ENCODE measurements at regions not wholly inside any gene's neighbourhood (a gene's known extent, or its start where the extent isn't known, plus 50 kb on each side); places are given as distances from the start of the nearest gene placed in this dataset.

DNA sequence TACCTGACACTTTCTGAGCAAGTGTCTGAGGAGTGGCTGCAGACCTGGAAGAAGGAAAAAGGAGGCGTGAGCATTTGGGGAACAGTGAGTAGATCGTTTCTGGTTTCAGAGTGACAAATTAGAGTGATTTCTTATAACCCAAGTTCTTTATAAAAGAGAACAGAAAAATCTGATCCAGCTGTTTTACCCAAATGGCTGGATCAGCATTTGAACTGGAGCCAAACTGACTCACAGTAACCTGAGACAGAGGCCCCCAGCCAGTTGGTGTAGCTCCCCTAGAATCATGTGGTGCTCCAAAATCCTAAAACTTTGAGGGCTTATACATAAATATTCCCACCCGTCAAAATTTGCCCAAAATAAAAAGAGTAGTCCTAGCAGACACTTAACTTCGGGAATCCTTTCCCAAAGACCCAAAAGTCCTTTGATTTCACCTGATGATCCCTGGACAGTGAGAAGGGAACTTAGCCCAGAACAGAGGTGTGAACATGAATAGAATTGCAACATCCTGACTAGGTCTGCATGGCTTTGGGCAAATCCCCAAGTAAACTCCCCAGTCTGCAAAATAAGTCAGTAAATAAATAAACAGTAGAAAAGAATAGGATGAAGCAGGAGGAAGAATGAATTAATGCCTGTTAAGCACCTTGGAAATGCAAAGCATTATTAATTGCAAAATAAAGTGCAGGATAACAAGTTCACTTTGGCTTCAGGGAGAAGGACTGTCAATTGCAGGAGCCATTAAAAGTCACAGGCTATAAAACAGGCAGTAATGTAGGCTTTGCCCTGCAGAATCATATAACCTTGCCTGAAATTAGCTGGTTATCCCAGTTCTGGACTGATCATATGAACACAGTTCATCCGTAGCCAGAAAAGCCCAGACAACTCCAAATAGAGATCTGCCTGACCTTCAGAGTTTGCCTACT lies 262.0 kb upstream of the JARID2 start:
- no peak overlapping the region for H2BK12ac ChIP-seq (ENCODE audit: insufficient read length, low read depth, low read length)
- H2BK15ac ChIP-seq (ENCODE audit: low read depth, low read length), result no peak overlapping the region
- no peak overlapping the region for H2AFZ ChIP-seq (ENCODE audit: low read length)
- no peaks in the 10 kb centered on the region for H4K20me1 ChIP-seq (ENCODE audit: control insufficient read depth, insufficient read depth, insufficient read length)
- Mint-ChIP-seq H3K27me3 (ENCODE audit: low read depth) (no peaks in the 10 kb centered on the region), H3K9me3 (no peaks in the 10 kb centered on the region), H3K36me3 (ENCODE audit: insufficient read depth in 1 of 3, low read depth in 3 of 3) (peaks cover 0 to 4% (median 3%) of the 10 kb centered on the region in 3 experiments; a peak in 4 of 7 replicates), H3K27ac (no peak overlapping the region; a peak in 1 of 7 replicates), H3K4me3 (no peak overlapping the region), H3K4me1 (peaks cover 21% of the 10 kb centered on the region in 2 experiments)
- no peak overlapping the region for H3K18ac ChIP-seq (ENCODE audit: insufficient read length, low read depth, low read length)
- H3K9me3 ChIP-seq (ENCODE audit: control insufficient read depth, low read depth, low read length), result no peaks in the 10 kb centered on the region
- H3K79me1 ChIP-seq (ENCODE audit: insufficient read depth, low read depth, low read length, poor library complexity, severe bottlenecking), result peaks cover 4% of the 10 kb centered on the region
- no peak overlapping the region for H4K91ac ChIP-seq (ENCODE audit: insufficient read length, low read depth, low read length)
- TF ChIP-seq, protein P1, sequence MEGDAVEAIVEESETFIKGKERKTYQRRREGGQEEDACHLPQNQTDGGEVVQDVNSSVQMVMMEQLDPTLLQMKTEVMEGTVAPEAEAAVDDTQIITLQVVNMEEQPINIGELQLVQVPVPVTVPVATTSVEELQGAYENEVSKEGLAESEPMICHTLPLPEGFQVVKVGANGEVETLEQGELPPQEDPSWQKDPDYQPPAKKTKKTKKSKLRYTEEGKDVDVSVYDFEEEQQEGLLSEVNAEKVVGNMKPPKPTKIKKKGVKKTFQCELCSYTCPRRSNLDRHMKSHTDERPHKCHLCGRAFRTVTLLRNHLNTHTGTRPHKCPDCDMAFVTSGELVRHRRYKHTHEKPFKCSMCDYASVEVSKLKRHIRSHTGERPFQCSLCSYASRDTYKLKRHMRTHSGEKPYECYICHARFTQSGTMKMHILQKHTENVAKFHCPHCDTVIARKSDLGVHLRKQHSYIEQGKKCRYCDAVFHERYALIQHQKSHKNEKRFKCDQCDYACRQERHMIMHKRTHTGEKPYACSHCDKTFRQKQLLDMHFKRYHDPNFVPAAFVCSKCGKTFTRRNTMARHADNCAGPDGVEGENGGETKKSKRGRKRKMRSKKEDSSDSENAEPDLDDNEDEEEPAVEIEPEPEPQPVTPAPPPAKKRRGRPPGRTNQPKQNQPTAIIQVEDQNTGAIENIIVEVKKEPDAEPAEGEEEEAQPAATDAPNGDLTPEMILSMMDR (conservative IDR thresholded peaks at IDR 0.05), result no peak
- H3K27ac ChIP-seq (ENCODE audit: insufficient read length, low read depth, low read length), result no peak overlapping the region
- no peak overlapping the region for H3K23ac ChIP-seq (ENCODE audit: insufficient read length, low read depth, low read length)
- H2BK5ac ChIP-seq (ENCODE audit: insufficient read length, low read length), result no peak overlapping the region
- no peak overlapping the region for H2BK120ac ChIP-seq (ENCODE audit: low read depth, low read length, poor library complexity, severe bottlenecking)
- H2BK20ac ChIP-seq (ENCODE audit: low read depth, low read length, poor library complexity, severe bottlenecking), result no peak overlapping the region
- H4K8ac ChIP-seq (replicated peaks; ENCODE audit: insufficient read length, low read depth, low read length), result no peak overlapping the region
- peaks cover 3% of the 10 kb centered on the region; the same call in 1 of the 2 replicates for H3K4me1 ChIP-seq (ENCODE audit: insufficient read depth, low read length)
- H2AK5ac ChIP-seq (ENCODE audit: insufficient read length, low read length), result no peak overlapping the region
- no peaks in the 10 kb centered on the region for H3K79me2 ChIP-seq (ENCODE audit: insufficient read depth, low read length)
- no peak overlapping the region for H3K4ac ChIP-seq (ENCODE audit: low read depth, low read length)
- no peak overlapping the region for H3K56ac ChIP-seq (ENCODE audit: insufficient read length, low read depth, low read length)
- no CpG with 5 or more reads among the region's 5 CpGs for WGBS (ENCODE audit: extremely low coverage, insufficient read length, low lambda C conversion rate)
- H3K27me3 ChIP-seq (ENCODE audit: insufficient read depth, low read length), result no peaks in the 10 kb centered on the region
- H3K4me2 ChIP-seq (ENCODE audit: insufficient read depth, insufficient read length, low read length), result no peak overlapping the region
- no peak overlapping the region for H4K5ac ChIP-seq (ENCODE audit: insufficient read length, low read depth, low read length)
- no peak overlapping the region for H3T11ph ChIP-seq (ENCODE audit: low read length)
- no peak overlapping the region for H3K9ac ChIP-seq (ENCODE audit: extremely low read depth, insufficient read length, low read length)
- H3K23me2 ChIP-seq (ENCODE audit: insufficient read length, low read depth, low read length, poor library complexity, severe bottlenecking), result no peaks in the 10 kb centered on the region
- no peak for DNase-seq
- H3K14ac ChIP-seq (ENCODE audit: insufficient read depth, low read length), result no peak overlapping the region
